ENCODE measurements at regions not wholly inside any gene's neighbourhood (a gene's known extent, or its start where the extent isn't known, plus 50 kb on each side); places are given as distances from the start of the nearest gene placed in this dataset.

GRCh38 chr5:116626945-116627679, 52.5 kb upstream of the SEMA6A start:
- no peak for TF ChIP-seq POLR2A (IDR thresholded peaks at IDR 0.05)
- TF ChIP-seq, protein P1, sequence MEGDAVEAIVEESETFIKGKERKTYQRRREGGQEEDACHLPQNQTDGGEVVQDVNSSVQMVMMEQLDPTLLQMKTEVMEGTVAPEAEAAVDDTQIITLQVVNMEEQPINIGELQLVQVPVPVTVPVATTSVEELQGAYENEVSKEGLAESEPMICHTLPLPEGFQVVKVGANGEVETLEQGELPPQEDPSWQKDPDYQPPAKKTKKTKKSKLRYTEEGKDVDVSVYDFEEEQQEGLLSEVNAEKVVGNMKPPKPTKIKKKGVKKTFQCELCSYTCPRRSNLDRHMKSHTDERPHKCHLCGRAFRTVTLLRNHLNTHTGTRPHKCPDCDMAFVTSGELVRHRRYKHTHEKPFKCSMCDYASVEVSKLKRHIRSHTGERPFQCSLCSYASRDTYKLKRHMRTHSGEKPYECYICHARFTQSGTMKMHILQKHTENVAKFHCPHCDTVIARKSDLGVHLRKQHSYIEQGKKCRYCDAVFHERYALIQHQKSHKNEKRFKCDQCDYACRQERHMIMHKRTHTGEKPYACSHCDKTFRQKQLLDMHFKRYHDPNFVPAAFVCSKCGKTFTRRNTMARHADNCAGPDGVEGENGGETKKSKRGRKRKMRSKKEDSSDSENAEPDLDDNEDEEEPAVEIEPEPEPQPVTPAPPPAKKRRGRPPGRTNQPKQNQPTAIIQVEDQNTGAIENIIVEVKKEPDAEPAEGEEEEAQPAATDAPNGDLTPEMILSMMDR (IDR thresholded peaks at IDR 0.05) = no peak

Measured in thyroid gland (tissue), 4 donors.